CD14-positive monocyte (primary cell): ENCODE measurements at regions not wholly inside any gene's neighbourhood (a gene's known extent, or its start where the extent isn't known, plus 50 kb on each side); places are given as distances from the start of the nearest gene placed in this dataset.

Experiments
- DNase-seq, 3 donors: peaks; one replicate each; pipeline ENCODE4 v3.0.0-alpha.2; 2011 to 2022
- H2AFZ ChIP-seq: 2 replicates; pipeline ENCODE4 v1.6.0; 2012; ENCODE audit warnings: mild to moderate bottlenecking, low read depth, low read length, inconsistent platforms; ENCODE audit not compliant: insufficient read depth, poor library complexity, severe bottlenecking
- H3K27ac ChIP-seq, 2 donors: 1 replicate in 1 of 2; 2 replicates in 1 of 2; pipeline ENCODE4 v1.5.1; 2012 to 2013; ENCODE audit warnings: low read length in 2 of 2, control low read depth in 1 of 2, inconsistent platforms in 1 of 2, low read depth in 1 of 2, mild to moderate bottlenecking in 1 of 2
- H3K27me3 ChIP-seq, 2 donors: one replicate each; pipeline versions ENCODE4 v1.6.0 to v1.6.1; 2011 to 2013; ENCODE audit warnings: low read length in 2 of 2; ENCODE audit not compliant: control insufficient read depth in 2 of 2, insufficient read depth in 2 of 2
- H3K36me3 ChIP-seq, 2 donors: replicated peaks in 1 of 2; 1 replicate in 1 of 2; 2 replicates in 1 of 2; pipeline versions ENCODE4 v1.5.1 to v1.6.1; 2012 to 2013; ENCODE audit warnings: low read length in 2 of 2, control low read depth in 1 of 2, inconsistent platforms in 1 of 2, mild to moderate bottlenecking in 1 of 2; ENCODE audit not compliant: insufficient read depth in 2 of 2, control insufficient read depth in 1 of 2
- H3K4me1 ChIP-seq, 2 donors: 1 replicate in 1 of 2; 2 replicates in 1 of 2; pipeline versions ENCODE4 v1.5.1 to v1.6.1; 2012 to 2013; ENCODE audit warnings: low read length in 2 of 2, control low read depth in 1 of 2, inconsistent platforms in 1 of 2, mild to moderate bottlenecking in 1 of 2, moderate library complexity in 1 of 2; ENCODE audit not compliant: insufficient read depth in 2 of 2, control insufficient read depth in 1 of 2
- H3K4me2 ChIP-seq: replicated peaks from 2 replicates; pipeline ENCODE3; 2012; ENCODE audit warnings: low read length, moderate library complexity, mild to moderate bottlenecking; ENCODE audit not compliant: poor library complexity, severe bottlenecking; ENCODE audit errors: extremely low read depth
- H3K4me3 ChIP-seq, 3 experiments: fragments of 200-600 bp in 1 of 3; sonication (generic) in 1 of 3; replicated peaks in 1 of 3; 1 replicate in 2 of 3; 2 replicates in 1 of 3; pipeline ENCODE4 v1.5.1; 2011 to 2013; ENCODE audit warnings: low read length in 3 of 3, mild to moderate bottlenecking in 3 of 3, control low read depth in 2 of 3, low read depth in 2 of 3, inconsistent platforms in 1 of 3, moderate library complexity in 1 of 3
- H3K79me2 ChIP-seq: 2 replicates; pipeline ENCODE4 v1.6.0; 2012; ENCODE audit warnings: mild to moderate bottlenecking, control low read depth, inconsistent platforms, low read length, moderate library complexity; ENCODE audit not compliant: insufficient read depth
- H3K9ac ChIP-seq: 2 replicates; pipeline ENCODE4 v1.6.0; 2017; ENCODE audit warnings: low read length, mild to moderate bottlenecking; ENCODE audit not compliant: insufficient read depth, poor library complexity, severe bottlenecking
- H3K9me3 ChIP-seq, 2 donors: replicated peaks in 1 of 2; 1 replicate in 1 of 2; 2 replicates in 1 of 2; pipeline versions ENCODE4 v1.5.1 to v1.6.1; 2012 to 2013; ENCODE audit warnings: low read length in 2 of 2, control low read depth in 1 of 2; ENCODE audit not compliant: control insufficient read depth in 1 of 2, insufficient read depth in 1 of 2
- H4K20me1 ChIP-seq: 2 replicates; pipeline ENCODE4 v1.6.0; 2012; ENCODE audit warnings: mild to moderate bottlenecking, low read length, control low read depth, moderate library complexity; ENCODE audit not compliant: insufficient read depth
- H3K27ac Mint-ChIP-seq, 7 donors: one replicate each; pipeline ENCODE4 v1.8.0; 2020; ENCODE audit warnings: mild to moderate bottlenecking in 7 of 7, mixed read lengths in 7 of 7, moderate library complexity in 6 of 7, inconsistent platforms in 2 of 7
- H3K27me3 Mint-ChIP-seq, 3 donors: one replicate each; pipeline ENCODE4 v1.8.0; 2021 to 2022; ENCODE audit warnings: low read depth in 3 of 3, mild to moderate bottlenecking in 3 of 3, mixed read lengths in 3 of 3, moderate library complexity in 3 of 3, inconsistent platforms in 1 of 3
- H3K36me3 Mint-ChIP-seq, 2 donors: one replicate each; pipeline ENCODE4 v1.8.0; 2020; ENCODE audit warnings: mixed read lengths in 2 of 2, inconsistent platforms in 1 of 2, mild to moderate bottlenecking in 1 of 2
- H3K4me1 Mint-ChIP-seq: one replicate; pipeline ENCODE4 v1.8.0; 2020; ENCODE audit warnings: mild to moderate bottlenecking, mixed read lengths
- H3K4me3 Mint-ChIP-seq, 2 donors: one replicate each; pipeline ENCODE4 v1.8.0; 2020; ENCODE audit warnings: mild to moderate bottlenecking in 2 of 2, mixed read lengths in 2 of 2, moderate library complexity in 1 of 2
- H3K9me3 Mint-ChIP-seq, 7 donors: one replicate each; pipeline ENCODE4 v1.8.0; 2020 to 2022; ENCODE audit warnings: mixed read lengths in 7 of 7, mild to moderate bottlenecking in 6 of 7, moderate library complexity in 6 of 7, inconsistent platforms in 2 of 7
- WGBS: methylation state at CpG from one replicate; pipeline ENCODE4 v1.1.5; 2013; ENCODE audit warnings: missing lambda C conversion rate; ENCODE audit not compliant: insufficient coverage; 5-methylcytosine and 5-hydroxymethylcytosine counted together
- intact Hi-C, 2 donors: fragments of 100-400 bp; cut with micrococcal nuclease; formaldehyde crosslinking; loops; one replicate each; pipeline versions ENCODE4 v1.15.0 to v1.15.1; 2023
- TF ChIP-seq, protein P1 (sequence below): fragments of 200-600 bp; IDR thresholded peaks from one replicate; pipeline ENCODE4 v1.8.0; 2022; ENCODE audit warnings: antibody characterized with exemption, mild to moderate bottlenecking

DNA sequence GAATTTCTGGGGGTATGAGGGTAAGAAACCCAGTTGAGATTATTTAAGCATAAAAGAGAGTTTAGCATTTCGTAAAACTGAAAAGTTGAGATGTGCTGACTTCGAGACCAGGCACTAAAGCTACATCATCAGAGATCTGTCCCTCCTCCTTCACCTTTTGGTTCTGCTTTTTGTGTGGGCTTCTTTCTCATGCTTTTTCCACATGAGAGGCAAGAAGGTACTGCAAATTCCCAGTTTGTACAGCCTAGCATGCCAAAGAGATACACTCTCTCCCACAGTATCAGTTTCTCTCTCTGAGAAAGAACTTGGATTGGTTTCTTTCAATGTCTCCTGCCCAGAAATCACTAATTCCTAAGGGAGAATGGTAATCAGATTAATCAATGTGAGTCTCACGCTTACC, 584.7 kb downstream of the SEMA5A start:
- TF ChIP-seq, protein P1, sequence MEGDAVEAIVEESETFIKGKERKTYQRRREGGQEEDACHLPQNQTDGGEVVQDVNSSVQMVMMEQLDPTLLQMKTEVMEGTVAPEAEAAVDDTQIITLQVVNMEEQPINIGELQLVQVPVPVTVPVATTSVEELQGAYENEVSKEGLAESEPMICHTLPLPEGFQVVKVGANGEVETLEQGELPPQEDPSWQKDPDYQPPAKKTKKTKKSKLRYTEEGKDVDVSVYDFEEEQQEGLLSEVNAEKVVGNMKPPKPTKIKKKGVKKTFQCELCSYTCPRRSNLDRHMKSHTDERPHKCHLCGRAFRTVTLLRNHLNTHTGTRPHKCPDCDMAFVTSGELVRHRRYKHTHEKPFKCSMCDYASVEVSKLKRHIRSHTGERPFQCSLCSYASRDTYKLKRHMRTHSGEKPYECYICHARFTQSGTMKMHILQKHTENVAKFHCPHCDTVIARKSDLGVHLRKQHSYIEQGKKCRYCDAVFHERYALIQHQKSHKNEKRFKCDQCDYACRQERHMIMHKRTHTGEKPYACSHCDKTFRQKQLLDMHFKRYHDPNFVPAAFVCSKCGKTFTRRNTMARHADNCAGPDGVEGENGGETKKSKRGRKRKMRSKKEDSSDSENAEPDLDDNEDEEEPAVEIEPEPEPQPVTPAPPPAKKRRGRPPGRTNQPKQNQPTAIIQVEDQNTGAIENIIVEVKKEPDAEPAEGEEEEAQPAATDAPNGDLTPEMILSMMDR, result no peak

DNA sequence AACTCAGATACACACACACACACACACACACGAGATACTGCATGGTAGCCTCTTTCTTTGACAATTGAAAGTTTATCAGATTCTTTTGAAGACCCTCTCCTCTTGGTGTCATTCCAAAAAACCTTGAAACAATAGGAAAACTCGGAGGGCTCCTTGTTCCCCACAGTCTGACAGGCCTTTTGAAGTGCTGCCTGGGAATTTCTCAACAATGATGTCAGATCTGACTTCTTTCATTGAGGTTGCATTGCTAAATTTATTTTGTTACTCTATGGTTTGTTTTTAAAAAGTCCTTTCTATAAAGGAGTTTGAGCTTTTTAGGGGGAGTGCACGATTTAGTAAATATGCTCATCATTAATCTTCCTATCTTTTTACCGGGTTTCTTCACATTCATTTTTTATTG, 583.9 kb downstream of the SEMA5A start:
- WGBS, result 60% methylated on average over 1 of the region's 4 CpGs
- H3K4me1 Mint-ChIP-seq, result no peaks in the 10 kb centered on the region
- no peak overlapping the region for H3K4me3 ChIP-seq
- H3K4me2 ChIP-seq, result no peak overlapping the region
- no peaks in the 10 kb centered on the region for H3K27me3 ChIP-seq
- no peaks in the 10 kb centered on the region for H3K36me3 ChIP-seq
- no peak overlapping the region for H3K4me3 Mint-ChIP-seq
- H3K27me3 Mint-ChIP-seq, result no peaks in the 10 kb centered on the region
- TF ChIP-seq, protein P1, result no peak
- H3K27ac Mint-ChIP-seq, result no peak overlapping the region
- H3K36me3 Mint-ChIP-seq, result no peaks in the 10 kb centered on the region
- H3K79me2 ChIP-seq, result no peaks in the 10 kb centered on the region
- H3K27ac ChIP-seq, result no peak overlapping the region
- no peaks in the 10 kb centered on the region for H3K9me3 ChIP-seq
- H3K4me1 ChIP-seq, result no peaks in the 10 kb centered on the region
- no peaks in the 10 kb centered on the region for H4K20me1 ChIP-seq
- peaks cover 0 to 5% (median 2%) of the 10 kb centered on the region in 7 donors for H3K9me3 Mint-ChIP-seq
- intact Hi-C loops, result no loop called here
- H2AFZ ChIP-seq, result no peak overlapping the region
- DNase-seq, result no peak
- no peak overlapping the region for H3K9ac ChIP-seq

More for the DNA sequence above, 584.7 kb downstream of the SEMA5A start:
- intact Hi-C loops, result no loop called here
- no peaks in the 10 kb centered on the region for H4K20me1 ChIP-seq
- Mint-ChIP-seq H3K27ac (no peak overlapping the region), H3K36me3 (no peaks in the 10 kb centered on the region), H3K4me1 (no peaks in the 10 kb centered on the region), H3K9me3 (peaks cover 0 to 3% (median 1%) of the 10 kb centered on the region in 7 donors), H3K27me3 (no peaks in the 10 kb centered on the region), H3K4me3 (no peak overlapping the region)
- H3K4me3 ChIP-seq, result no peak overlapping the region
- H3K36me3 ChIP-seq, result no peaks in the 10 kb centered on the region
- no peaks in the 10 kb centered on the region for H3K79me2 ChIP-seq
- DNase-seq, result no peak
- no peaks in the 10 kb centered on the region for H3K9me3 ChIP-seq
- H3K4me1 ChIP-seq, result no peaks in the 10 kb centered on the region
- no peak overlapping the region for H3K4me2 ChIP-seq
- no peak overlapping the region for H2AFZ ChIP-seq
- no peaks in the 10 kb centered on the region for H3K27me3 ChIP-seq
- 80% methylated on average over 1 of the region's 3 CpGs for WGBS
- H3K9ac ChIP-seq, result no peak overlapping the region
- H3K27ac ChIP-seq, result no peak overlapping the region
